ENCODE measurements at regions not wholly inside any gene's neighbourhood (a gene's known extent, or its start where the extent isn't known, plus 50 kb on each side); places are given as distances from the start of the nearest gene placed in this dataset.

- peaks cover 22% of the 10 kb centered on the region for H3K9me3 Mint-ChIP-seq (ENCODE audit: unreplicated experiment)
- no peaks in the 10 kb centered on the region for H3K36me3 Mint-ChIP-seq (ENCODE audit: low read depth, unreplicated experiment)
- no peak for FAIRE-seq
Measured at GRCh38 chr2:118525346-118525745, 322.1 kb downstream of the EN1 start.

GRCh38 chr2:118524911-118525310 is 322.5 kb downstream of the EN1 start:
- H3K4me1 ChIP-seq (ENCODE audit: insufficient read depth, low read length), result no peaks in the 10 kb centered on the region
- no peaks in the 10 kb centered on the region for H3K27me3 ChIP-seq (ENCODE audit: insufficient read depth, low read length)
- H3K36me3 ChIP-seq (ENCODE audit: insufficient read depth, low read length), result no peaks in the 10 kb centered on the region
- no peaks in the 10 kb centered on the region for H3K36me3 Mint-ChIP-seq (ENCODE audit: low read depth, unreplicated experiment)
- no peak overlapping the region for H3K4me3 Mint-ChIP-seq (ENCODE audit: unreplicated experiment)
- no peaks in the 10 kb centered on the region for H3K27me3 Mint-ChIP-seq (ENCODE audit: low read depth, unreplicated experiment)
- H3K9me3 ChIP-seq (ENCODE audit: insufficient read depth, low read depth, low read length), result peaks cover 11% of the 10 kb centered on the region
- H3K4me2 ChIP-seq (ENCODE audit: low read length), result no peak overlapping the region
- H3K4me1 Mint-ChIP-seq (ENCODE audit: low read depth, unreplicated experiment), result peaks cover 1% of the 10 kb centered on the region
- DNase-seq (ENCODE audit: low read depth), result no peak
- no peak for FAIRE-seq
- no peak overlapping the region for H3K9ac ChIP-seq (ENCODE audit: low read length)
- no peak for TF ChIP-seq EZH2 (IDR thresholded peaks at IDR 0.05; ENCODE audit: insufficient read depth, low read length)
- no peak for TF ChIP-seq CTCF (IDR thresholded peaks at IDR 0.05; ENCODE audit: insufficient read depth, low read depth, low read length)
- H3K9me3 Mint-ChIP-seq (ENCODE audit: unreplicated experiment), result peaks cover 24% of the 10 kb centered on the region
- H4K20me1 ChIP-seq (ENCODE audit: insufficient read depth, low read length), result no peaks in the 10 kb centered on the region
- no peak overlapping the region for H3K4me3 ChIP-seq (ENCODE audit: insufficient read depth, low read depth, low read length)
- H2AFZ ChIP-seq (ENCODE audit: low read depth, low read length), result no peak overlapping the region
- H3K27ac ChIP-seq (ENCODE audit: low read depth, low read length), result no peak overlapping the region
- H3K79me2 ChIP-seq (ENCODE audit: insufficient read depth, low read length), result no peaks in the 10 kb centered on the region
- H3K27ac Mint-ChIP-seq (ENCODE audit: unreplicated experiment), result no peak overlapping the region

More at GRCh38 chr2:118525346-118525745, 322.1 kb downstream of the EN1 start:
- Histone ChIP-seq H3K36me3 (ENCODE audit: insufficient read depth, low read length) (no peaks in the 10 kb centered on the region), H3K79me2 (ENCODE audit: insufficient read depth, low read length) (no peaks in the 10 kb centered on the region), H3K27ac (ENCODE audit: low read depth, low read length) (no peak overlapping the region), H3K4me2 (ENCODE audit: low read length) (no peak overlapping the region), H4K20me1 (ENCODE audit: insufficient read depth, low read length) (no peaks in the 10 kb centered on the region), H3K4me3 (ENCODE audit: insufficient read depth, low read depth, low read length) (no peak overlapping the region), H2AFZ (ENCODE audit: low read depth, low read length) (no peak overlapping the region), H3K4me1 (ENCODE audit: insufficient read depth, low read length) (no peaks in the 10 kb centered on the region), H3K9ac (ENCODE audit: low read length) (no peak overlapping the region), H3K27me3 (ENCODE audit: insufficient read depth, low read length) (no peaks in the 10 kb centered on the region), H3K9me3 (ENCODE audit: insufficient read depth, low read depth, low read length) (peaks cover 9% of the 10 kb centered on the region)
- Mint-ChIP-seq H3K27ac (ENCODE audit: unreplicated experiment) (no peak overlapping the region), H3K4me3 (ENCODE audit: unreplicated experiment) (no peak overlapping the region), H3K27me3 (ENCODE audit: low read depth, unreplicated experiment) (no peaks in the 10 kb centered on the region), H3K4me1 (ENCODE audit: low read depth, unreplicated experiment) (peaks cover 3% of the 10 kb centered on the region)
- no peak for DNase-seq (ENCODE audit: low read depth)
- no peak for TF ChIP-seq EZH2 (IDR thresholded peaks at IDR 0.05; ENCODE audit: insufficient read depth, low read length)
- TF ChIP-seq CTCF (IDR thresholded peaks at IDR 0.05; ENCODE audit: insufficient read depth, low read depth, low read length), result no peak

GRCh38 chr2:118523761-118524160 is 323.7 kb downstream of the EN1 start:
- no peaks in the 10 kb centered on the region for H3K4me1 ChIP-seq (ENCODE audit: insufficient read depth, low read length)
- H4K20me1 ChIP-seq (ENCODE audit: insufficient read depth, low read length), result no peaks in the 10 kb centered on the region
- no peaks in the 10 kb centered on the region for H3K36me3 ChIP-seq (ENCODE audit: insufficient read depth, low read length)
- no peaks in the 10 kb centered on the region for H3K79me2 ChIP-seq (ENCODE audit: insufficient read depth, low read length)
- peaks cover 27% of the 10 kb centered on the region for H3K9me3 Mint-ChIP-seq (ENCODE audit: unreplicated experiment)
- no peak overlapping the region for H3K9ac ChIP-seq (ENCODE audit: low read length)
- no peak overlapping the region for H2AFZ ChIP-seq (ENCODE audit: low read depth, low read length)
- TF ChIP-seq CTCF (IDR thresholded peaks at IDR 0.05; ENCODE audit: insufficient read depth, low read depth, low read length) (no peak), EZH2 (IDR thresholded peaks at IDR 0.05; ENCODE audit: insufficient read depth, low read length) (no peak)
- H3K4me3 ChIP-seq (ENCODE audit: insufficient read depth, low read depth, low read length), result no peak overlapping the region
- no peak overlapping the region for H3K27ac Mint-ChIP-seq (ENCODE audit: unreplicated experiment)
- no peaks in the 10 kb centered on the region for H3K4me1 Mint-ChIP-seq (ENCODE audit: low read depth, unreplicated experiment)
- H3K27me3 ChIP-seq (ENCODE audit: insufficient read depth, low read length), result no peaks in the 10 kb centered on the region
- no peaks in the 10 kb centered on the region for H3K27me3 Mint-ChIP-seq (ENCODE audit: low read depth, unreplicated experiment)
- peaks cover 11% of the 10 kb centered on the region for H3K9me3 ChIP-seq (ENCODE audit: insufficient read depth, low read depth, low read length)
- H3K27ac ChIP-seq (ENCODE audit: low read depth, low read length), result no peak overlapping the region
- no peak for FAIRE-seq
- H3K4me3 Mint-ChIP-seq (ENCODE audit: unreplicated experiment), result no peak overlapping the region
- no peaks in the 10 kb centered on the region for H3K36me3 Mint-ChIP-seq (ENCODE audit: low read depth, unreplicated experiment)
- DNase-seq (ENCODE audit: low read depth), result no peak
- H3K4me2 ChIP-seq (ENCODE audit: low read length), result no peak overlapping the region
